ENCODE measurements at regions not wholly inside any gene's neighbourhood (a gene's known extent, or its start where the extent isn't known, plus 50 kb on each side); places are given as distances from the start of the nearest gene placed in this dataset.

DNA sequence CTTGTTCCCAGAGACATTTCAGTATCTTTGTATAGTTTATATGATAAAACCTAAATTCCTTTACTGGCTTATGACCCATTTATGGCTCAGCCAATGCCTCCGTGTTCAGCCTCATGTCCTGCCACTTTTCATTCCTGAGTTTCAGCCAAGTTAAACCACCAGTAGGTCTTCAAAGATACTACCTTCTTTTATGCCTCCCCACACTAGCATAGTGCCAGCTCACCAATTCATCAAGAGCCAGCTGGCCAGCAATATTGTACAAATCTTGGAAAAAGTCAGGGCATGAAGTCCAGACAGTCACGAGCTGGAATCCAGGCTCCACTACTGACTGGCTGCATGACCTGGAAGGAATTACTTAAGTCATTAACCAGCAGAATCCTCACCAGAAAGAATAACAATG lies 446.0 kb downstream of the GPATCH2 start:
- no peak for ATAC-seq
- no peak overlapping the region for H3K27ac Mint-ChIP-seq

DNA sequence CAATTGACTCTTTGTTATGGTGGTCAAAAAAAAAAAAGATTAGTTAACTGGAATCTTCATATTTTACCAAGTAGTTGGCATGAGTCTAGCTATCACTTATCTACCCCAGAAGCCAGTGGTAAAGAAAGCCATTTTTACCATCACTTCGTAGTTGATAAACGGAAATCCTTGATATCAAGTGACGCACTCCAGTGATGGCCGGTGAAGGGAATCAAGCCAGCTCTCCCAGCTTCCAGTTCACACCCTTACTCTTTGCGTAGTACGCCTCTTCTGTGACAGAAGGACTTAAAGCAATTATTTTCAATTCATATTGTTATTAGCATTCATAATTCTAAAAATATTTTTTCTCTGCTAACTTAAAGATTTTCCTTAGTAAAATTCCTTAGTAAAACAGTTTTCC lies 447.9 kb downstream of the GPATCH2 start:
- Mint-ChIP-seq H3K27me3 (no peaks in the 10 kb centered on the region), H3K4me3 (no peak overlapping the region), H3K4me1 (no peaks in the 10 kb centered on the region), H3K27ac (no peak overlapping the region), H3K36me3 (ENCODE audit: low read depth) (no peaks in the 10 kb centered on the region)
- no peak for ATAC-seq
- H3K9me3 ChIP-seq (ENCODE audit: control insufficient read depth, low read length, poor library complexity, severe bottlenecking) = no peaks in the 10 kb centered on the region
- no peak for DNase-seq

More for the DNA sequence above, 446.0 kb downstream of the GPATCH2 start:
- no peak for DNase-seq
- Mint-ChIP-seq H3K4me1 (no peaks in the 10 kb centered on the region), H3K27me3 (no peaks in the 10 kb centered on the region), H3K36me3 (ENCODE audit: low read depth) (no peaks in the 10 kb centered on the region), H3K4me3 (no peak overlapping the region)
- H3K9me3 ChIP-seq (ENCODE audit: control insufficient read depth, low read length, poor library complexity, severe bottlenecking) = no peaks in the 10 kb centered on the region

DNA sequence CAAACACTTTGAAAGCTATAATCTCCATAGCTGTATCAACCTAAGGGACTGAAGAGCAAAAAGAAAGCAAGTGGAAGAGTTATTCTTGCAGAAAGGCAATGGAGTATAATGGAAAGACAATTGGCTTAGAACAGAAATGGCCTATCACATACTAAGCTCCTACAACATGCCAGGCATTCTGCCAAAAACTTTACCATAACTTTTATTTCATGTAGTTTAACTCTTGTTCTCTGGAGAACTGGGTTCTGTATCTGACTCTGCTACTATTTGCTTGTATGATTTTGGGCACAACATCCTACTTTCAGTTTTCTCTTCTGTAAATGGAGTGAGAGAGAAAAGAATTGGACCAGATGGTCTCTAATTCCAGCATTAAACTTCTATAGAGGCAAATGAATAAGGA lies 449.1 kb downstream of the GPATCH2 start:
- Mint-ChIP-seq H3K4me1 (no peaks in the 10 kb centered on the region), H3K4me3 (no peak overlapping the region), H3K27ac (no peak overlapping the region), H3K27me3 (no peaks in the 10 kb centered on the region), H3K36me3 (ENCODE audit: low read depth) (no peaks in the 10 kb centered on the region)
- no peak for ATAC-seq
- no peak for DNase-seq
- H3K9me3 ChIP-seq (ENCODE audit: control insufficient read depth, low read length, poor library complexity, severe bottlenecking) = no peaks in the 10 kb centered on the region

DNA sequence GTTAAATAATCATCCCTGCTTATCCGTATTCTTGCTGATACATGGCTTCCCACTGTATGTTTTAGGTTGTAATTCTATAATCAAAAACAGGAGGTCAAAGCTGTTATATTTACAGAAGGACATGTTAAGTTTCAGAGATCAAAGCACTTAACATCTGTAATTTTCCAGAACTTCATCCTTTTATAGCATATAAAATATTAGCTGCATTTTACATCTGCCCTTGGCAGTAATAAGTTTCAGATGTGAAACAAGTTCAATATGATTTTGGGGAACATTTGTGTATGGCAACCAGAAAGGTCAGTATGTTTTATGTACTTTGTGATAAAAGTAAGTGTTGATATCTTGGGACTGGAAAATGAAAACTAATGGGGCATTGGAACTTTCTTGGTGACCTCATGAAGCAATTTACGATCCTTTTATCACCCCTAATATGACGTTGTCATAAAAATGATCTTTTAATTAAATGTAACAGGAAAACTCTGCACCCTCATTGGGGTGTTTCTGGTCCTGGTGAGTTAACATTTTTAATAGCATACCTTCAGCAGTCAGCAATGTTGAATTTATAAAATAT lies 449.6 kb downstream of the GPATCH2 start:
- DNase-seq = no peak
- Mint-ChIP-seq H3K27ac (no peak overlapping the region), H3K4me3 (no peak overlapping the region), H3K27me3 (no peaks in the 10 kb centered on the region), H3K4me1 (no peaks in the 10 kb centered on the region), H3K36me3 (ENCODE audit: low read depth) (no peaks in the 10 kb centered on the region)
- no peak for ATAC-seq
- H3K9me3 ChIP-seq (ENCODE audit: control insufficient read depth, low read length, poor library complexity, severe bottlenecking) = no peaks in the 10 kb centered on the region

DNA sequence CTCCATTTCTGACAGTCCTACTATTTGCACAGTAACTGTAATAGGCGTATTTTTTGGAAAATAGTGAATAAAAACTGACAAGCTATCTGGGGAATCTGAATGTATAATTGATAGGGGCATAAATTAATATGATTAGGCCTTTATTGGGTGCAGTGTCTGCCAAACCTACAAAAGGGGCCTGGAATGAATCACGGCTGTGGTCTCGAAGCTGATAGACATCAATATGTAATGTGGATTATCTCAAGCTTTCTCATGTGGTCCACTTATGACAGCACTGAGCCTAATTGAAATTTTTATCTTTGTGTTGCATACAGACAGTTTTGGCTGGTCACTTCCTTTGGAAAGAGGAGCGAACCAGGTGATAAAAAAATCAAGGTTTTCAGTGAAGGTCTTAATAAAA lies 450.4 kb downstream of the GPATCH2 start:
- Mint-ChIP-seq H3K4me1 (no peaks in the 10 kb centered on the region), H3K36me3 (ENCODE audit: low read depth) (no peaks in the 10 kb centered on the region), H3K4me3 (no peak overlapping the region), H3K27me3 (no peaks in the 10 kb centered on the region), H3K27ac (no peak overlapping the region)
- no peaks in the 10 kb centered on the region for H3K9me3 ChIP-seq (ENCODE audit: control insufficient read depth, low read length, poor library complexity, severe bottlenecking)
- DNase-seq = no peak
- ATAC-seq = no peak

DNA sequence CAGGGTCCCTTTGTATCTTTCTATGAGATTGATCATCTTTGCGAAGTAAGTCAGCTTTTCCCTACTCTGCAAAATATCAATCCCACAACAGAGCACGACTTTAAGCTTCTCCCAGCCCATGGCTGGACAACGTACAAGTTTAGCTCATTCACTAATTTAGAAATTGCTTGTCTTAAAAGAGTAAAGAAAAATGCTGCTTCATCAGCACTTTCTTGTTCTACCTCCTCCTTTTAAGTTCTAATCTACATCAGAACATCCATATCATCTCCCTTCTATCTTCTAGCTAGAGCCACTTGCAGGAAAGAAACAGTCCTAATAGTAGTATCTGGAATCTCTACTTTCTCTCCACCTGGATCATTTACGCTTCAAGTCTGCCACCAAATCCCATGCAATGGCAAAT lies 441.2 kb upstream of the ESRRG start:
- H3K9me3 ChIP-seq (ENCODE audit: control insufficient read depth, low read length, poor library complexity, severe bottlenecking) = no peaks in the 10 kb centered on the region
- no peaks in the 10 kb centered on the region for H3K4me1 Mint-ChIP-seq
- ATAC-seq (no peak), DNase-seq (no peak)
- no peak overlapping the region for H3K27ac Mint-ChIP-seq
- no peaks in the 10 kb centered on the region for H3K36me3 Mint-ChIP-seq (ENCODE audit: low read depth)
- H3K4me3 Mint-ChIP-seq = no peak overlapping the region
- no peaks in the 10 kb centered on the region for H3K27me3 Mint-ChIP-seq

DNA sequence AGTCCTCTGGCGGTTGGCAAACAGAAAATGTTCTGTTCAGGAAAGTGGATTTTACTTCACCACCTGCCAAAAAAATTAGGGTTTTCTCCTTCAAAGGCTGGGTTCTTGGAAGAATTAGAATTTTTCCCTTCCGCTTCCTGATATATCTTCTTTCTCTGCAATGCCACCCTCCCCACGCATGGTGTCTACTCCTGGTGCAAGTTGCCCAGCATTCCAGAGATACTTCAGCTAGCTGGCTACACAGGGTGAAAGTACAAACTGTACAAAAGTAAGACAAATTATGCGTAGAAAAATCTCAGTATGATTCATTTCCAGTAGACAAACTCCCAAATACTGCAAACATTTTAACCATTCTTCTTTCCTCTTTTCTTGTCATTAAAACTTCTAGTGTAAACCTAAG lies 430.1 kb upstream of the ESRRG start:
- no peaks in the 10 kb centered on the region for H3K27me3 Mint-ChIP-seq
- no peak overlapping the region for H3K27ac Mint-ChIP-seq
- DNase-seq = no peak

DNA sequence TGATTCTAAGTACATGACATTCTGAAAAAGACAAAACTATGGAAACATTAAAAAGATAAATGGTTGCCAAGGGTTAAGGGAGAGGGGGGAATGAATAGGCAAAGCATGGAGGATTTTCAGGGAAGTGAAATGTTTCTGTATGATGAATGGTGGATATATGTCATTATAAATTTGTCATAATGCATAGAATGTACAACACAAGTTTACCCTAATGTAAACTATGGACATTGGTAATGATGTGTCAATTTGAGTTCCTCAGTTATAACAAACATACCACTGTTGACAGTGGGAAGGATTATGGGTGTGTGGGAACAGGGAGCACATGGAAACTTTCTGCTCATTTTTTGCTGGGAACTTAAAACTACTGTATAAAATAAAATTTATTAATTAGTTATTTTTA lies 427.1 kb upstream of the ESRRG start:
- H3K4me3 Mint-ChIP-seq = no peak overlapping the region

More for the DNA sequence above, 430.1 kb upstream of the ESRRG start:
- no peak for ATAC-seq
- H3K4me1 Mint-ChIP-seq = no peaks in the 10 kb centered on the region
- H3K9me3 ChIP-seq (ENCODE audit: control insufficient read depth, low read length, poor library complexity, severe bottlenecking) = no peaks in the 10 kb centered on the region
- H3K4me3 Mint-ChIP-seq = no peak overlapping the region
- no peaks in the 10 kb centered on the region for H3K36me3 Mint-ChIP-seq (ENCODE audit: low read depth)

DNA sequence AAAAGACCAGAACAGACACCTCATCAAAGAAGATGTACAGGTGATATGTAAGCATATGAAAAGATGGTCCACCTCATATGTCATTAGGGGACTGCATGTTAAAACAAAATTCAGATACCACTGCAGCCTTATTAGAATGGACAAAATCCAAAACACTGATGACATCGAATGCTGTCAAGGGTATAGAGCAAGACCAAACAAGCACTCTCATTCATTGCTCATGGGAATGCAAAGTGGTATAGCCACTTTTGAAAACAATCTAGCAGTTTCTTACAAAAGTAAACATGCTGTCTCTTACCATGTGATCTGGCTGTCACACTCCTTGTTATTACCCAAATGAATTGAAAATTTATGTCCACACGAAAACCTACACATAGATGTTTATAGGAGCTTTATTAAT lies 426.6 kb upstream of the ESRRG start:
- H3K9me3 ChIP-seq (ENCODE audit: control insufficient read depth, low read length, poor library complexity, severe bottlenecking) = no peaks in the 10 kb centered on the region
- Mint-ChIP-seq H3K27me3 (no peaks in the 10 kb centered on the region), H3K4me1 (no peaks in the 10 kb centered on the region), H3K36me3 (ENCODE audit: low read depth) (no peaks in the 10 kb centered on the region), H3K27ac (no peak overlapping the region), H3K4me3 (no peak overlapping the region)
- ATAC-seq = no peak
- no peak for DNase-seq

More for the DNA sequence above, 427.1 kb upstream of the ESRRG start:
- H3K9me3 ChIP-seq (ENCODE audit: control insufficient read depth, low read length, poor library complexity, severe bottlenecking) = no peaks in the 10 kb centered on the region
- DNase-seq (no peak), ATAC-seq (no peak)
- Mint-ChIP-seq H3K27me3 (no peaks in the 10 kb centered on the region), H3K27ac (no peak overlapping the region), H3K4me1 (no peaks in the 10 kb centered on the region), H3K36me3 (ENCODE audit: low read depth) (no peaks in the 10 kb centered on the region)

DNA sequence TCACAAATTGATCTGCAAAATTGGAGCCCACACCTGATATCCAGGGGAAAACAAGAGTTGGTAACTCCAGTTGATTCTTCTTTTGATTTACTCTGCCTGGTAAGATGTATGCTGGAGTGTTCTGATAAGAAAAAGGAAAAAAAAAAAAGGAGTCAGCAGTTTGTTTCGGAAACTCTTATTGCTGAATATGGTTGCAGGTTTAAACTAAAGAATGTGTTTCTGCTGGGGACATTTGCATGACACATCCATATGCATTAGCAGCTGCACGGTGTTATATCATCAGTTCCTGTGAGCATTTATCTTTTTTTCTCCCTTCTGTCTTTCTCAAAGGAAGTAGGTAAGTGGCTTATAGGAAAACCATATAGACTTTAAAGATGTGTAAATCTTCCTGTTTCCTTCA lies 418.5 kb upstream of the ESRRG start:
- H3K27ac Mint-ChIP-seq = no peak overlapping the region
- H3K4me3 Mint-ChIP-seq = no peak overlapping the region
- DNase-seq = no peak
- peaks cover 2% of the 10 kb centered on the region for H3K36me3 Mint-ChIP-seq (ENCODE audit: low read depth)
- H3K4me1 Mint-ChIP-seq = no peaks in the 10 kb centered on the region
- H3K27me3 Mint-ChIP-seq = peaks cover 38% of the 10 kb centered on the region
- no peak for ATAC-seq
- H3K9me3 ChIP-seq (ENCODE audit: control insufficient read depth, low read length, poor library complexity, severe bottlenecking) = no peaks in the 10 kb centered on the region

DNA sequence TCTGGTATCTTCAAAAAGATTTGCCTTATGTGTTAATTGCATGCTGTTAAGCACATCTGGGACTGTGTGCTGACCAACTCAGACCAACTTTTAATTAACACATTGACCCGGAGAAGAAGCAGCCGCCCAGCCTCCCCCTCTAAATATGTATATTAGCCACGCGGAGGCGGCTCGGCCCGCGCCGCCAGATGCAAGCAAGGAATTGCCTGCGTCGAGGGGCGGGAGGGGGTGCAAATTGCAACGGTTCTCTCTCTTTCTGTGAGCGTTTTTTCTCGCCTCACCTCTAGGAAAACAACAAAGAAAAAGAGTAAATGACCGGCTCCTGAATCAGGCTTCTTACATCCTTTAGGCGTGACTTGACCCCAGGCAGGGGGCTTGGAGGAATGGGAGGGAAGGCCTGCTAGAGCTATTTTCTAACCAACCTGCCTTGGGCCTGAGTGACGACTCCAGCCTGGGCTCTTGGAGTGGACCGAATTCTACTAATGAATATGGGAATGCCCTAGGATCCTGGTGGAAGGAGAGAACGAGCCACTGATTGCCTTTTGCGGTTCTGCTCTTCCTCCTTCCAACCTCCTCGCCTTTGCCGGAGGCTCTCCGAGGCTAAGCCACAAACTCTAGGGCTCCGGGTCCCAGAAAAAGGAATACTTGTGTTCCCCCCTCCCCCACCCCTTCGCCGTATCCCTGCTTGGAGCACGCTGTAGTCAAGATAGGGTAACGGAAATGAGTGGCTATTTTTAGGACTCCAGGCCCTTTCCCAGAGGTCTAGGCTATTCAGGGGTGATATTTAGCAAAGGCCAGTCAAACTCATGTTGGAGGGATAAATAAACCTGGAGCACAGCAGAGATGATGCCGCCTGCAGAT lies 417.0 kb upstream of the ESRRG start:
- Mint-ChIP-seq H3K4me3 (no peak overlapping the region), H3K36me3 (ENCODE audit: low read depth) (peaks cover 2% of the 10 kb centered on the region), H3K4me1 (no peaks in the 10 kb centered on the region), H3K27me3 (peaks cover 52% of the 10 kb centered on the region), H3K27ac (no peak overlapping the region)
- H3K9me3 ChIP-seq (ENCODE audit: control insufficient read depth, low read length, poor library complexity, severe bottlenecking) = no peaks in the 10 kb centered on the region
- ATAC-seq (no peak), DNase-seq (no peak)

DNA sequence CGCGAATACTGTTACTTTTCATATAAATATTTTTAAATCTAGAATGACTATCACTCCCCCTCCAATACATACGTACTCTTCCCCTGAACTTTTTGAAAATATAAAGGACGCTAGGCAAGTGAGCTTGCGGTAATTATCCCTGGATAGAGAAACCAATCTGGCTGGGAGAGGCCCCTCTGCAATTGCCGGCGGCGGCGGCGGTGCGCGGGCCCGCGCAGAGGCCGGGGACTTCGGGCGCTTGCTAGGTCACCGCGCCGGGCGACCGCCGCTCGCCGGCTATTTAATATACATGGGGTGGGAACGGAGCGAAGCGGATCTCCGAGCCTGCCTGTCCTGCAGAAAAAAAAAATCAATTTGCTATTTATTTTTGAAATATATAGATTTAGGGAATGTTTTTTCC lies 416.3 kb upstream of the ESRRG start:
- peaks cover 2% of the 10 kb centered on the region for H3K4me1 Mint-ChIP-seq
- H3K36me3 Mint-ChIP-seq (ENCODE audit: low read depth) = peaks cover 2% of the 10 kb centered on the region
- no peak overlapping the region for H3K4me3 Mint-ChIP-seq
- H3K27me3 Mint-ChIP-seq = peaks cover 59% of the 10 kb centered on the region
- H3K9me3 ChIP-seq (ENCODE audit: control insufficient read depth, low read length, poor library complexity, severe bottlenecking) = no peaks in the 10 kb centered on the region
- DNase-seq (no peak), ATAC-seq (no peak)
- H3K27ac Mint-ChIP-seq = no peak overlapping the region

DNA sequence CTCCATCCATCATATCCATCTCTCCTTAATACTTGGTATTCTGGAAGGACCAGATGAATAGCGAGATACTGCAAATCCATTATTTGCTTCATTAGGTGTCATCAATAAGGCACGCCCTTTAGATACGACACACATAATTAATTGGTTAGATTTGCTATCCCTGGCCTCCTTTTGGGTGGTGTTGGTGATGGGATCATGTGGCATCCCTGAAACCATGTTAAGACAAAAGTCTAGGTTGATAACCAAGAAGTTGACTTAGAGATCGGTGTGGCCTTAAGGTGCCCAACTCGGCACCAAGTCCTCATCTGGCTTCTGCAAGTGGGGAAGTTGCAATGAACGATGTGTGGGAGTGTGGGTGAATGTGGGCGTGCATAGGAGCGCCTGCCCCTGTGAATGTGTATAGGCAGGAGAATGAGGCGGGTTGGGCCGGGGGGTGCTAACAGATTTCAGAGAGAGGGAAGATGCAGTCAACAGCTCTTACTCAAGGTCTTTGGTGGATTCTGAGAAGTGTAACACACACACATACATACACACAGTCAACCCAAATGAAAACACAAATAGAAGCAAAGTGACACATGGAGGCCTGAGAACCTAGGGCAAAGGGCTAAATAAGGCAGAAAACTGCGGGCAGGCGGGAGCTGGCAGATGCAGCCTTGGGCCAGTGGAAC lies 415.7 kb upstream of the ESRRG start:
- Mint-ChIP-seq H3K36me3 (ENCODE audit: low read depth) (peaks cover 2% of the 10 kb centered on the region), H3K4me3 (no peak overlapping the region), H3K27ac (no peak overlapping the region), H3K27me3 (peaks cover 65% of the 10 kb centered on the region), H3K4me1 (peaks cover 2% of the 10 kb centered on the region)
- ATAC-seq = no peak
- no peak for DNase-seq
- no peaks in the 10 kb centered on the region for H3K9me3 ChIP-seq (ENCODE audit: control insufficient read depth, low read length, poor library complexity, severe bottlenecking)
